WTC11 (cell line): ENCODE measurements at regions not wholly inside any gene's neighbourhood (a gene's known extent, or its start where the extent isn't known, plus 50 kb on each side); places are given as distances from the start of the nearest gene placed in this dataset.

Experiments used
- ATAC-seq: fragments of 200-7000 bp; cut with Tn5 transposase; 2 replicates; pipeline ENCODE4 v1.10.0; 2021; ENCODE audit warnings: mild to moderate bottlenecking, moderate library complexity
- CTCF ChIA-PET: fragments of 300-600 bp; sonication (Branson Sonifier 250); formaldehyde crosslinking; loops from one replicate; lab custom pipeline; 2021; ENCODE audit warnings: antibody characterized with exemption; lab: Charles Lee
- POLR2A ChIA-PET: fragments of 350-600 bp; sonication (Branson Sonifier 250); formaldehyde crosslinking; loops from one replicate; lab custom pipeline; 2021; ENCODE audit warnings: antibody characterized with exemption; lab: Charles Lee
- DNase-seq: peaks from one replicate; pipeline ENCODE4 v3.0.0; 2021; ENCODE audit warnings: low spot score
- H3K27ac Mint-ChIP-seq: 2 replicates; pipeline ENCODE4 v1.8.0; 2021; ENCODE audit warnings: mixed read lengths
- H3K27me3 Mint-ChIP-seq: 2 replicates; pipeline ENCODE4 v1.8.0; 2021; ENCODE audit warnings: low read depth, mild to moderate bottlenecking, moderate library complexity, mixed read lengths
- H3K36me3 Mint-ChIP-seq: 2 replicates; pipeline ENCODE4 v1.8.0; 2021; ENCODE audit warnings: mixed read lengths
- H3K4me1 Mint-ChIP-seq: 2 replicates; pipeline ENCODE4 v1.8.0; 2022; ENCODE audit warnings: mixed read lengths
- H3K4me3 Mint-ChIP-seq: 2 replicates; pipeline ENCODE4 v1.8.0; 2021; ENCODE audit warnings: mild to moderate bottlenecking, moderate library complexity, mixed read lengths
- H3K9me3 Mint-ChIP-seq: 2 replicates; pipeline ENCODE4 v1.8.0; 2021; ENCODE audit warnings: mixed read lengths
- ATF1 ChIP-seq: sonication (generic); formaldehyde crosslinking; IDR thresholded peaks from 2 replicates; pipeline ENCODE4 v1.8.1; 2023; ENCODE audit warnings: mild to moderate bottlenecking, moderate library complexity, missing genetic modification reagents
- ATF6 ChIP-seq: sonication (generic); formaldehyde crosslinking; IDR thresholded peaks from 2 replicates; pipeline ENCODE4 v1.8.1; 2023; ENCODE audit warnings: mild to moderate bottlenecking, missing genetic modification reagents
- CDX4 ChIP-seq: fragments of 250-450 bp; sonication (Bioruptor Pico); IDR thresholded peaks from 2 replicates; pipeline ENCODE4 v1.9.0; 2021; ENCODE audit warnings: moderate library complexity, mild to moderate bottlenecking, inconsistent platforms, borderline replicate concordance
- E2F1 ChIP-seq: sonication (generic); formaldehyde crosslinking; IDR thresholded peaks from 2 replicates; pipeline ENCODE4 v1.8.0; 2022; ENCODE audit warnings: mild to moderate bottlenecking, missing genetic modification reagents
- E2F4 ChIP-seq: sonication (generic); formaldehyde crosslinking; IDR thresholded peaks from 2 replicates; pipeline ENCODE4 v1.8.1; 2022; ENCODE audit warnings: low read depth, mild to moderate bottlenecking, moderate library complexity, missing genetic modification reagents, borderline replicate concordance
- EMX1 ChIP-seq: fragments of 250-450 bp; sonication (Bioruptor Pico); IDR thresholded peaks from 2 replicates; pipeline ENCODE4 v1.8.0; 2021; ENCODE audit warnings: mild to moderate bottlenecking
- ETV6 ChIP-seq: sonication (generic); formaldehyde crosslinking; IDR thresholded peaks from 2 replicates; pipeline ENCODE4 v1.8.1; 2022; ENCODE audit warnings: mild to moderate bottlenecking, missing genetic modification reagents
- HMGA2 ChIP-seq: fragments of 250-450 bp; sonication (Bioruptor Pico); IDR thresholded peaks from 2 replicates; pipeline ENCODE4 v1.4.0; 2021; ENCODE audit warnings: mild to moderate bottlenecking, moderate library complexity
- JUN ChIP-seq: sonication (generic); formaldehyde crosslinking; IDR thresholded peaks from 2 replicates; pipeline ENCODE4 v1.8.0; 2023; ENCODE audit warnings: mild to moderate bottlenecking, missing genetic modification reagents
- MLX ChIP-seq: sonication (generic); formaldehyde crosslinking; IDR thresholded peaks from 2 replicates; pipeline ENCODE4 v1.8.1; 2023; ENCODE audit warnings: mild to moderate bottlenecking, missing genetic modification reagents, moderate library complexity
- NFYB ChIP-seq: sonication (generic); formaldehyde crosslinking; conservative IDR thresholded peaks from 2 replicates; pipeline ENCODE4 v1.8.0; 2022; ENCODE audit warnings: low read depth, missing genetic modification reagents
- NR3C1 ChIP-seq: sonication (generic); formaldehyde crosslinking; conservative IDR thresholded peaks from 2 replicates; pipeline ENCODE4 v1.8.1; 2023; ENCODE audit warnings: low read depth, mild to moderate bottlenecking, missing genetic modification reagents
- SMAD3 ChIP-seq: sonication (generic); formaldehyde crosslinking; IDR thresholded peaks from 2 replicates; pipeline ENCODE4 v1.8.0; 2022; ENCODE audit warnings: missing genetic modification reagents, mild to moderate bottlenecking, borderline replicate concordance
- SP1 ChIP-seq: sonication (generic); formaldehyde crosslinking; conservative IDR thresholded peaks from 2 replicates; pipeline ENCODE4 v1.8.1; 2022; ENCODE audit warnings: missing genetic modification reagents
- ZNF396 ChIP-seq: fragments of 250-450 bp; sonication (Bioruptor Pico); IDR thresholded peaks from 2 replicates; pipeline ENCODE4 v1.8.0; 2021; ENCODE audit warnings: mild to moderate bottlenecking, moderate library complexity, borderline replicate concordance
- ZNF416 ChIP-seq: fragments of 250-450 bp; sonication (Bioruptor Pico); IDR thresholded peaks from 2 replicates; pipeline ENCODE4 v1.9.0; 2021; ENCODE audit warnings: mild to moderate bottlenecking, inconsistent platforms
- ZNF512 ChIP-seq: sonication (generic); formaldehyde crosslinking; IDR thresholded peaks from 2 replicates; pipeline ENCODE4 v1.8.1; 2022; ENCODE audit warnings: missing genetic modification reagents, borderline replicate concordance
- ZSCAN18 ChIP-seq: fragments of 250-450 bp; sonication (Bioruptor Pico); IDR thresholded peaks from 2 replicates; pipeline ENCODE4 v2.1.2; 2022; ENCODE audit warnings: mild to moderate bottlenecking, moderate library complexity

GRCh38 chr9:6133346-6134063 lies 82.1 kb upstream of the IL33 start:
- H3K27me3 Mint-ChIP-seq = no peaks in the 10 kb centered on the region
- ATAC-seq (no peak), DNase-seq (no peak)
- H3K4me3 Mint-ChIP-seq = no peak overlapping the region
- peaks cover 19% of the 10 kb centered on the region for H3K9me3 Mint-ChIP-seq
- no peak overlapping the region for H3K27ac Mint-ChIP-seq
- POLR2A ChIA-PET = no interaction called here
- CTCF ChIA-PET = no interaction called here
- peaks cover 18% of the 10 kb centered on the region for H3K36me3 Mint-ChIP-seq
- H3K4me1 Mint-ChIP-seq = peaks cover 5% of the 10 kb centered on the region
- TF ChIP-seq MLX (no peak), ZNF416 (CRISPR knock-in tag) (no peak), ZNF512 (CRISPR knock-in tag) (no peak), SP1 (CRISPR knock-in tag) (no peak), NFYB (CRISPR knock-in tag) (no peak), ETV6 (CRISPR knock-in tag) (no peak), ZNF396 (no peak), NR3C1 (CRISPR knock-in tag) (no peak), CDX4 (no peak), ZSCAN18 (no peak), HMGA2 (CRISPR knock-in tag) (no peak), EMX1 (CRISPR knock-in tag) (no peak), E2F1 (CRISPR knock-in tag) (no peak), E2F4 (no peak), ATF6 (CRISPR knock-in tag) (no peak), SMAD3 (no peak), ATF1 (CRISPR knock-in tag) (no peak)
- TF ChIP-seq, all 79 proteins: peak for 0

GRCh38 chr9:6132650-6133049 lies 83.0 kb upstream of the IL33 start:
- Mint-ChIP-seq H3K4me3 (no peak overlapping the region), H3K4me1 (peaks cover 5% of the 10 kb centered on the region), H3K9me3 (peaks cover 14% of the 10 kb centered on the region), H3K36me3 (peaks cover 14% of the 10 kb centered on the region), H3K27ac (no peak overlapping the region), H3K27me3 (no peaks in the 10 kb centered on the region)
- DNase-seq = no peak
- ChIA-PET CTCF (no interaction called here), POLR2A (no interaction called here)
- no peak for ATAC-seq
- no peak for TF ChIP-seq ZSCAN18
- TF ChIP-seq JUN (CRISPR knock-in tag) = no peak
